ENCODE measurements at regions not wholly inside any gene's neighbourhood (a gene's known extent, or its start where the extent isn't known, plus 50 kb on each side); places are given as distances from the start of the nearest gene placed in this dataset.

DNA sequence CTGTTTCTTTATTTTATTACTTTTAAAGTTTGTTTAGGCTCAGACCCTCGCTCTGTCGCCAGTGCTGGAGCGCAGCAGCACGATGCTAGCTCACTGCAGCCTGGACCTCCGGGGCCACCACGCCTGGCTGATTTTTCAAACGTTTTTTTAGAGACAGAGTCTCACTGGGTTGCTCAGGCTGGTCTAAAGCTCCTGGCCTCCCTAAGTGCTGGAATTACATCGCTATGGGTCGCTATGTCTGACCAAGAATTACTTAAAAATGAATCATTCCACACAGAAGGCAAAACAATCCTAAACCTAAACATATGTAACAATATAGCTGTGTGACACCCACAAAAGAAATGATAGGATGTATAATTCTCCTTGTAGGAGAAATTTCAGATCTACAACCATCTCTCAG, 86.9 kb upstream of the SIMC1 start:
- no peak for DNase-seq

DNA sequence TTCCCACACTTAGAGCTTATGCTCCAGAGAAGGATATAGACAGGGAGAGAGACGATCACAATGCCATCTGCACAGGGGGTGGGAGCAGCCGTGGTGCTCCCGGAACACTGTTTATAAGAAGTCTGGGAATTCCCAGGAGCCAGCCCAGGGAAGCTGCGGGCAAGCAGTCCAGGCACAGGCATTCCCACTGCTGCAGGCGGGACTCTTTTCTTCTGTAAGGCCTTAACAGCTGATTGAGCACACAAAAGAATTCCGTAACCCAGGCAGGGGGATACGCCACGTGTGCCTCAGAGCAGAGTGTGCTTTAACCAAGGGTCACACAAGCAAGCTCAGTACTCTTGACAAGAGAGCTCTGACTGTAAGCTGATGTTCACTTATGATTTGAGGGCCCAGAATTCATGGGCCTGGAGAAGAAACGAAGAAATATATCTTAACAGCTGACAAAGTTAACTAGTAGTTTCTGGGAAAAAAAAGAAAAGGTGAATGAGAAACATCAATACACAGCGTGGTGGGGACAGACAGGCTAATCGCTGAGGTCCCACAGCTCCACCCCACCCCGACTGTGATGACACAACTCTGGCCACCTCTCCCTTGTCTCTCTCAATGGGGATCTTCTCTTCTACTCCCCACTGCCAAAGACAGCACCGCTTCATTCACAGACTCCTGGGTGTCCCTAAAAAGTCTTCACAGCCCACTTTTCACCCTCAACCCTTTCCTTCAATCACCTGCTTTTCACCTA, 85.9 kb upstream of the SIMC1 start:
- no peak for DNase-seq

DNA sequence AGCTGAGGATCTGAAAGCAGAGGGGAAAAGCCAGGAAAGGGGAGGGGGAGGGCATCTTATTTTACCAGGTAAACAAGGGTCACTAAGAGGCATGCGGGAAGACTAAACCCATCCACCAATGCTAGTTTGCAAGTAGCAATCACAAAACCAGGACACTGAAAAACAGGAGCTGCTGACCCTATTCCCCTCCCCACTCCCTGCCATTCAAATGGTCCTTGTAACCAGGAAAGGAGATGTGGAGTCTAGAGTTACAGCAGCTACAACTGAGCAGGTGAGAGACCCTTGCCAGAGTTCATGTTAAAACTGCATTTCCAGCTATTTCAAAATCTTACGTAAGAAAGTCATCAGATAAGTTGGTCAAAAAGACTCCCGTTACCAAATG, 85.3 kb upstream of the SIMC1 start:
- DNase-seq: no peak

DNA sequence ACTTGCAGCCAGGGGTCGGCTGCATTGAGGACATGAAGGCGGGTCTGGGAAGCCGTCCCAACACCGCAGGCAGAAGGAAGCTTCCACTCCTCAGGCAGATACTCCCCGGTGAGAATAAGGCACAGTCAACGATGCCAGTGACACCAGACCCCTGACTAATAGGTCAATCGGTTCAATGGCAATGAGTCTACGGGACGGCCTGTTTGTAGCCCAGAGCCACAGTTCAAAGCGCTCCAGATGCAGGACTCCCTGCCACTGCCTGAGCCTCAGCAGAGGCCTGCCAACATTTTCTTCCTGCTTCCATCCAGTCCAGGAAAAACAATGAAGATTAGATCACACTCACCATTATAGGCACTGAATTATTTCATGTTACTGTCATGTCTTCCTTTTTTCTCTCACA, 84.5 kb upstream of the SIMC1 start:
- DNase-seq: no peak

DNA sequence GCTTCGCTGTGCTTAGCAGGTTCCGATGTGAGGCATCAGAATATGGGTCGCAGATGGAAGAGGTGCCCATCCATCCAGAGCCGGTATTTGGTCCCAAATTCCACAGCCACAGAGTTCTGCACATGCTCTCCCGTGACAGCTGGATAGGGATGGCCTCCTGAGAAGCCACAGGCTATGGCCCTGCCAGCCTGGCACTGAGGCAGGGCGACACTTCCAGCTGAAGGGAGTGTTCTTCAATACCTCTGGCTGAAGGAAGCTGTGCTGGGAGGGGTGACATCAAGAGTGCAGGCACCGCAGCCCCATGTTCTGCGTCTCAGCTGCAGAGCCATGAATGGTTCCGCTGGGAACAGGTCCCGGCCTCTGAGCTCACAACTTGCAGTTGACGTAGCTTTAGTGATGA, 83.4 kb upstream of the SIMC1 start:
- DNase-seq: no peak

DNA sequence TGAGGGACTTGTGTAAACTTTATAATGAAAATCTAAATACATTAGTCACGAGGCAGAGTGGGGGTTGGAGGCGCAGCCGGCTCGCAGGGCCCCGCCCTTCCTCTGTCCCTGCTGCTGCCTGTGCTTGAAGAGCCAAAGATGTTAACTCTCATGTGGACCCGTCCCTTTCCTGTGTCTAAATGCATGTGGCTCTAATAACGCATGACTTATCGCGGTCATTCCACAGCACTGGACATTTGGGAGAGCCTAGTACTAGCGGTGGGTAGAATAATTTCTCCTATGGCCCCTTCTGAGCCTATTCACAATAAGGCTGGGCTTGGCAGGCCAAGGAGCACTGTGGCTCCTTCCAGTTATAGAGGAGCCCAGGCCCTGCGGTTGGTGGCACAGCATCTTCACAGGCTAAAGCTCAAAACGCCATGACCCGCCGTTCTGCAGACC, 82.3 kb upstream of the SIMC1 start:
- no peak for DNase-seq

DNA sequence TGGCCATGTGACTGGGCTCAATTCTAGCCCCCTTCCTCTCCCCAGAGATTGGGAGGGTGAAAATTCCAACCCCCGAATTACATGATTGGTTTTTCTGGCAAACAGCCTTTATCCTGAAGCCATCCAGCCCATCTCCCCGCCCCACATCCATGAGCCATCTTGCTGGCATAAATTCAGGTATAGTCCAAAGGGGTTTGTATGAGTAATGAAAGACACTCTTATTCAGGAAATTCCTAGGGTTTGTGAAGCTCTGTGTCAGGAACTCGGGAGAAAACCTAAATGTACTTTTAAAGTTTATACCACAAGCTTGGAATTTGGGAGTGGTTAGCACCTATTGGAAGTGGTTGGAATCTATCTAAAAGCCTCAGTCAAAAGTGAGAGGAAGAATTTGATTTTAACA, 80.6 kb upstream of the SIMC1 start:
- no peak for DNase-seq

DNA sequence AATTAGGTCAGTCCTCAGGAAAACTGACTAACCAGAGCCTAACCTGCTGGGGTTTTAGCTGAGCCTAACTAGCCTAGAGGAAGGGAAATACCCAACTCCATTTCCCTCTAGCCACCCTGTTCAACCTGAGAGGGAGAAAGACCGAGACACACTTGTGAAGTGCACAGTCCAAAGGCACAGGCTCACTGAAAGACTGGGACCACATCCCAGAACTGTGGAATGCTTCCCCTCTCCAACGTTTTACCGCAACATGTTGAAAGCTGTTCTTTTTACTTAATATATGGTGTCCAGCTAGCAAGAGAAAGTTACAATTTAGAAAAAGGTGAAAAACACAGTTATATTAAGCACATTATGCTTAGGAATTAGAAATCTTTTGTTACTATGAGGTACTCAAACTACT, 76.8 kb upstream of the SIMC1 start:
- DNase-seq: no peak

DNA sequence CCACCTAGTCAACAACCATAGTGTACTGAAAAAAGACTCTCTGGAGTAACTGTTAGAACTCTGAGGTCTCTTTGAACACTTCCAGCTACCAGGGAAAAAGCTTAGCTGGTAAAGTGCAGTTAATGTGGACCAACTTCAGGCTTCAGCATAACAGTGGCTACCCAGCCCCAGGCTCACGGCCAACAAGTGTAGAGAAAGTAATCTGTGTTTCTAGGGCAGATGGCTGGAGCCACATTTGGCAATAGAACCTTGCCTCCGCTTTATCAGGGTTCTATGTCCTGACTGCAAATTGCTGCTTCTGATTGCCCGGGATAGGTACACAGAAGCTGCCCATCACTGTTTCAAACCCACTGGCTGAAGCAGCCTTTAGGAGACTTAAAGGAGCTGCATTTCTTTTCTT, 76.0 kb upstream of the SIMC1 start:
- DNase-seq: no peak

DNA sequence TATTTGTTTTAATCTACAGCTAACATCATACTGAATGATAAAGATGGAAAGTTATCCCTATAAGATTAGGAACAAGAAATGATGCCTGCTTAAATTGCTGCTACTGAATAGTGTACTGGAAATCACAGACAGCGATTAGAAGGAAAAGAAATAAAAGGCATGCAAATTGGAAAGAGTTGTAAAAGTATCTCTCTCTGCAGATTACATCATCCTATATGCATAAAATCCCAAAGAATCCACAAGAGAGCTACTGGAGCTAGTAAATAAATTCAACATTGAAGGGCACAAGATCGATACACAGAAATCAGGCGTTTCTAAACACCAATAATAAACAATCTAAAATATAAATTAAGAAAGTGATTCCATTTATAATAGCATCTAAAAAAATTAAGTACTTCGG, 75.3 kb upstream of the SIMC1 start:
- no peak for DNase-seq

DNA sequence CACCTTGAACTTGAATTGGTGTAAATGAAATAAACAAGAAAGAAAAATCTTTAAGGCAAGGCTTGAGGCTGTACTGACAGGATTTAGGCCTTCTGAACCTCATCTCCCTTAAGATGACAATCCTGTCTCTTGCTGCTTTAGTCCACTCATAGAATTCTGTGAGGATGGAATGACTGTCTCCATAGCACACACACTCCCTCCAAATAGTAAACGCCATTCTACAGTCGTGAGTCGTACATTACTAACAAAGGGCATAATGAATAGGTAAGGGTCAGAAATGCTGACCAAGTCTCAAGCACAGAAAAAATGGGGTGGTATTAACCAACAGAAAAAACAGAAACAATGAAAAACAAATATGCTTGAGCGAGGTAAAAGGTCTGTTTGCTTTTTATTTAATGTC, 71.8 kb upstream of the SIMC1 start:
- no peak for DNase-seq

DNA sequence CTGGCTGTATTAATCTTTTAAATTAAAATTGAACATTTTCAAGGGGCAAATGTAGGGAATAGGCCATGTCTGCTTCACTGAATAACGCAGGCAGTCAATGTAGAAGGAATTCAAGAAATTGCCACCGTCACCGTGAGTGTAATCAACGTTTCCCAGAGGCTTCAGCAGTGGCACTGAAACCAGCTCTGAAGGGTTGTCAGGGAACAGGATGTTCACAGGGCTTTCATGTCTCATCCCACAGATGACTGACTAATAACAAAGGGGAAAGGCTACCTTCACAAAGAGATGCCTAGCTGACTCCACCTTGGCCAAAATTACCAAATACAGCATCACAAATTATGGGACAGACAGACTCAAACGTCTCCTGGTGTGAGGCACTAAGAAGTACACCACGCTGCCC, 70.4 kb upstream of the SIMC1 start:
- no peak for DNase-seq

DNA sequence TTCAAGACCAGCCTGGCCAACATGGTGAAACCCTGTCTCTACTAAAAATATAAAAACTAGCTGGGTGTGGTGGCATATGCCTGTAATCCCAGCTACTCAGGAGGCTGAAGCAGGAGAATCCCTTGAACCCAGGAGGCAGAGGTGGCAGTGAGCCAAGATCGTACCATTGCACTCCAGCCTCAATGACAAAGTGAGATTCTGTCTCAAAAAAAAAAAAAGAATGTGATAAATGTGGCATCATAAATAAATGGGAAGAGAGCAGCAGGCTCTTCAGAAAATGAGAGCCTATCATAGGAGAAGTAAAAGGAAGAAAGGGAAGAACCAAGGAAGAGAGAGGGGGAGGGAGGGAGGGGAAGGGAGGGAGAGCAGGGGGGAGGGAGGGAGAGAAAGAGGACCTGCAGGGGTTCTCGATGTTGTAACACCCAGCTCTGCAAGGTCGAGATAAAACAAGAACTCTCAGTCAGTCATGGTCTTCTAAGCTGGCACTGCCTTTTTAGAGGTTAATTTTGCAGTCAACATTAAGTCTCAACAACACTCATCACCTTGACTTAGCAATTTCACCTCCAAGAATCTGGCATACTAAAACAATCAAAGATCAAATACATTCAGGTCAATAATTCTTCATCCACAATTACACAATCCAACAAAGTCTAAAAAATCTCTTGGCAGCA, 68.7 kb upstream of the SIMC1 start:
- DNase-seq: no peak

DNA sequence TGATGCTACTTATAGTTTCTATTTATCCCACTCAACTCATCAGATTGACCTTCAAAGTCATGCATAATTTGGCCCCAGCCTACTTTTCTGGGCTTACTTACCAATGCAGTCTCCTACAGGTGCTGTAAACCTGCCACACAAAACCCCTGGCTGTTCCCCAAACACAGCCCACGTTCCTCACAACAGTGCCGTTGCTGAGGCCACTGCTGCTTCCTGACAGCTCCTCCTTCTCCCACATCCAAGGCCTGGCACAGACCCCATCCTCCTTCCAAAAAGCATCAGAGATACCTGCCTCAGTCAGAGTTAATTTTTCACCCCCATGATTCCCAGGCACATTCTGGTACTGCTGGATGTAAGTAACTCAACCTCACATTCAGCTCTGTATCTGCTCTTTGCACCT, 68.1 kb upstream of the SIMC1 start:
- no peak for DNase-seq

DNA sequence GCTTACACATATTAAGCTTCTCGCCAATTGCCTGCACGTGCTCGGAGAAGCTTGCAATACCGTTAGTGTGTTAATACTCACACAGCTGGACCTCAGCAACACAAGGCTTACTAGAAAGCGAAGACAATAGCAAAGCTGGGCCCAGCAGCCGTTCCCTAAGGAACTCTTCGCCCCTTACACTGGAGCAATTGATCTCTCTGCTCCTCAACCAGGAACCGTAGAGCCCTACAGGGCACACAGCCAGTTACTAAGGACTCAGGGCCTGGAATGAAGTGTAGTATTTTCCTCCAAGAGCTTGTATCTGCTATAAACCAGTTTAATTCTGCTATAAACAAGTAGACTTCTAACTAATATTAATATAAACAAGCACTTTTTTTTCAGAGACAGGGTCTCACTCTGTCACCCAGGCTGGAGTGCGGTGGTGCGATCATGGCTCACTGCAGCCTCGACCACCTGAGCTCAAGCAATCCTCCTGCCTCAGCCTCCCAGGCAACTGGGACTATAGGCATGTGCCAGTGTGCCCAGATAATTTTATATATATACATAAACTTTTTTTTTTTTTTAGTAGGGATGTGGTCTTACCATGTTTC, 67.0 kb upstream of the SIMC1 start:
- no peak for DNase-seq

DNA sequence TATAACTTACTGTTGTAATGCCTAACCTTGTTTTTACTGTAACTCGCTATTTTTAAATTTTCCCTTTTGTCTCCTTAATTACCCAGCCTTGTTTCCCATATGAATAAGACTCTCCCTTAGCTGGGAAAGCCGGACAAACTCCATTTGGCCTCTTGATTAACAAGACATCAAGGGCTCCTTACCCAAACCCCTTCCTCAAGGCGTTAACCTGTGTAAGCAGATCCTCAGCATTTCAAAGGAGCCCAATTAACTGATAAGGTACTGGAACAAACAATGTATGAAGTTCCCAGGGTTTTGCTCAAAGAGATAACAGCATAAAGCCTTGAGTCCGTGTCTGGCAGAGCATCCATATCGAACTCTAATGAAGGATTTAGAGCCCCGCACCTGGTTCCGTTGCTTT, 66.0 kb upstream of the SIMC1 start:
- no peak for DNase-seq

DNA sequence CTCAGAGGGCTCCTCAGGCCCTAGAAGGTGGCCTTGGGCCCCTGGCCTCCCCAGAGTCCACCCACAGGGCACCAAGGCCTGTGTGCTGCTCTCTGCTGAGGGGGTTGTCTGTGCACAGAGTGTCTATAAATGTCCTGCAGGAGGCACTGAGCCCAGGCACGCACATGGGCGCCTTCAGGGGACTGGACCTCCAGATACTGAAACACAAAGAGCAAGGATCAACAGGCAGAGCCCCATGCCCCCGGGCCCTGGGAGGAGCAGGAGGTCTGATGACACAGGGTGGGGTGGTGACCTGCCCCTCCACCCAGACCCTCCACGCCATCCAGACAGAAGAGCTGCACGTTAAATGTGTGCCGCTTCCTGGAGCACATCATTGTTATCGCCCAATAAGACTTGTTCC, 64.6 kb upstream of the SIMC1 start:
- DNase-seq: no peak

DNA sequence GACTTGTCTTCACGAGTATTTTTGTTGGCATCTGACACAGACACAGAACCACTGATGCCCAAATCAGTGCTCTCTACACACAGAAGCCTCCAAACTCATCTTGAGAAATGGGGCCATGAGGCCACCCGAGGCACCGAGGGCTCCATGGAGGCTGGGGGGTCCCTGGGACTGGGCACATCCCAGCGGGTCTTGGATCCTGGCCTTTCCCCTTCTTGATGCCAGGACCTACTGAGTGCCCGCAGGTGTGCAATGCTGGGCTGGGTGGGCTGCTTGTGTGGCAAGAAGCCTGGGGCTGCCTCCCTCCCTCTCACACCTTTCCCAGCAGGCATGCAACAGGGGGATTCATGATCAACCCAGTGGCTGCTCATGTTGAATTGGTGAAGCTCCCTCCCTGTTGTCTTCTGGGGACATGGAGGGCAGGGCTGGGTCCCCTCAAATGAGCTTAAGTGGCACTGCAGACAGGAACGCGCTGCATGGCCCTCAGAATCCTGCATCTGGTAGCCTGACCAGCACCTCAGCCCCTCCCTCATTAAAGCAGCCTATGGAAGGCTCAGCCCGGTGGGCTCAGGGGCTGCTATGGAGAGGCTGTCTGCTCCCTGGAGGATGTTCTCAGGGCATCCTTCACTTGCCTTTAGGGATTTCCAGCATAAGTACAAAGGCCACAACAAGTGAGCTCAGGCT, 63.7 kb upstream of the SIMC1 start:
- no peak for DNase-seq

DNA sequence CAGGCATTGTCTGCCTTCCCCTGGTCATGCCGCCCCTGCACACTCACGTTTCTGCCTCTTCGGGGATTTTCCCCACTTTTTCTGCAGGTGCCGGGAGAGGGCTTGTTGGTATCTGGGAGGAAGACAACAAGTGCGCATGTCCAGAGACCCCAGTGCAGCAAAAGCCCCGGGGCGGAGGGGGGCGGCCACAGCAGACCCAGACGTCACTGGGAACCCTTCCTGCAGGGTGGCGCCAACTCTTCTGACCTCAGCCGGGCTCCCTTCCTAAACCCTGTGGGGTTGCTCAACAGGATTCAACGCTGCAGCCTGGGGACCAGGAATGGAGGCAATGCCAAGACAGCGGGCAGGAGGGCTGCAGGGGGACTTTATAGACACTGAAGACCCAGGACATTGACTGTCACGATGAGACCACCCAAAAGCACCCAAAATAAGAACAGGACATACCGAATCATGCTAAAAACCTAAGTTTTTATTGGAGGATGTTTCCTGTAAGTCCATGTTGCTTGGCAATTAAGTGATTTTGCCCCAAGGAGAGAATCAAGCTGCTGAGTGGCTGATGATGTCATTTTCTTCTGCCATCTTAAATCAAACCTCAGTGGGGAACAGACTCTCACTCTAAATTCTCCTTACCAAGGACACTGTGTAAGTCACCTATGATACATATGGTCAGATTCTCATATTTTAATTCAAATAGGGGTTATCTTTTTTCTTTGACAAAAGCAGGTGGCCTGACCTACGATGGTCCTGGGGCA, 62.9 kb upstream of the SIMC1 start:
- DNase-seq: no peak

DNA sequence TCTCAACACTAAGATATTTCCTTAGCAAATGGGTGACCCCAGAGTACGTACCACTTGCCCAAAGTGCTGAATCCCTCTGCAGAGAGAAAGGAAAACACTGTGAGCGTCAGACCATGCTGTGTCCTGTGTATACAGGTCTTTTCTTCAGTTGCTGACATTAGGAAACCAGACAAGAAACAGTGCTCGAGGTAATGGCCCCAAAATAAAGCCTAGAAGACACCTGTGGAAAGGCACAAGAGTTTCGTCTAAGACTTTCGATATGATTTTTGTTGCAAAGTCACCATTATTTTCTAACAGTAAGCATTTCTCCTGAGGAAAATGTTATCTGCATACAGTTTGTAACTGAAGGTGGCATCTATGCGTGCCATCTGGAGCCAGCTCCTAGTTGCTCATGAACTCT, 62.0 kb upstream of the SIMC1 start:
- peak; percentile 83 for DNase-seq

DNA sequence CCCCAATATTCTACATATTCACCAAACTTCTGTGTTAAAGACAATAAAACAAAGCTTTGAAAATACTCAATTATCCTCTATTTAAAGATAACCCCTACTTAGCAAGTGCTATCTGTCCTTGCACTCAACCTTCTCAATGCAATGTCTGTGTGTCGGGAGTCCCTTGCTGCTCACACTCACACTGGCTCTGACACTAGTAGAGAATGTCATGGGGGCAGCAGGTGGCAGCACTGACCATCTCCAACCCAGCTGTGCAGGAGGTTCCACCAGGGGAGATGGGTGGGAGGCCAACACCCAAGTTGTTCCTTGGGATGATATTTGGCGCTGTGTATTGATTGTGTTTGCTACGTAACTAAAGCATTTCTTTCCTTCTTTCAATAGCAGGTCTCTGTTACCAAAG, 59.4 kb upstream of the SIMC1 start:
- no peak for DNase-seq

DNA sequence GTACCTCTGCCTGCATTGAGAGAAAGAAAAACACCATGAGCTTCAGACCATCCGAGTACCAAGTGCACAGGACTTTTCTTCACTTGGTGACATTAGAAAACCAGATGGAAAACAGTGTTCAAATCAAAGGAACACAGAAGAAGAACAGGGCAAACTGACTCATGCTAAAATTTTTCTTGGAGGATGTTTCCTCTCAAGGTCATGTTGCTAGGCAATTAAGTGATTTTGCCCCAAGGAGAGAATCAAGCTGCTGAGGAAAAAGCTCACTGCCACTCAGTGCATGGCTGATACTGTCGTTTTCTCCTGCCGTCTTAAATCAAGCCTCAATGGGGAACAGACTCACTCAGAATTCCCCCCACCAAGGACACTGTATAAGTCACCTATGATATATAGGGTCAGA, 57.9 kb upstream of the SIMC1 start:
- DNase-seq: no peak

DNA sequence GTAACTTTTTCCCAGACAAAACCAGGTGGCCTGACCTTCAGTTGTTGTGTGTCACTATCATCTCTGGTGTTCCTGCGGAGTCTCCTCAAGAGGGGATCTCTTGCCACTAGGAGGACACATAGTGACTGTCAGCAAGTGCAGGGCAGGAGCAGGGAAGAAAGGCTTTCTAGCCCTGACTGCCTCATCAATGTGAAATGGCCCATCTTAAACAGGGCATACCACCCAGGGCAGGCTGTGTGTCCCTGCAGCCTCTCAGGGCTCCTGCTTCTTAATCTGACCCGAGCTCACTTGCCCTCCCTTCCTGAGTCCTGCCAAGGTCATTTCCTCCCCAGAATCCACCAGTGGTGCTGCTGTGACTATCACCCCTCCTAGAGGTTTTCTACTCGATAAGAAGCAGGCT, 57.4 kb upstream of the SIMC1 start:
- DNase-seq: no peak
